Retinal pigment epithelial cell (primary cell): ENCODE measurements at regions not wholly inside any gene's neighbourhood (a gene's known extent, or its start where the extent isn't known, plus 50 kb on each side); places are given as distances from the start of the nearest gene placed in this dataset.

Experiments used
- DNase-seq: peaks from one replicate; pipeline ENCODE4 v3.0.0-alpha.2; 2010; ENCODE audit warnings: low read depth
- H3K4me3 ChIP-seq: 2 replicates; pipeline ENCODE4 v1.5.1; 2011; ENCODE audit warnings: mild to moderate bottlenecking, low read length, control low read depth, moderate library complexity
- TF ChIP-seq, protein P1 (sequence below): conservative IDR thresholded peaks from 2 replicates; pipeline ENCODE4 v1.5.1; 2011; ENCODE audit warnings: low read depth, low read length, control low read depth, inconsistent platforms

DNA sequence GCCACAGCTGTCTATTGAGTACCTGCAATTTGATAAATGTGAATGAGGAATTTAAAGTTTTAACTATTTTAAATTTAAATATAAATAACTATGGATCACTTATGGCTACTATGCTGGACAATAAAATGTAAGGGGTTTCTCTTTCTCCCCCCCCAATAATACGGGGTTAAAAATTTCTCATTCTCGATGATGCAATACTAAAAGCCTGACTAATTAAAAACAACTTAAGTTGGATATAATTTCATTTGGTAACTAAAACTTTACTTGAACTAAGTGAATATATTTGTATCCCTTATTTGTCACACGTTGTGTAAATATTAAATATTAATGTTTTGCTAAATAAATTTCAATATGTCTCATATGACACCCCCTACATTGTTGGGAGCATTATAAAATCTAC lies 297.3 kb downstream of the GRB14 start:
- TF ChIP-seq, protein P1, sequence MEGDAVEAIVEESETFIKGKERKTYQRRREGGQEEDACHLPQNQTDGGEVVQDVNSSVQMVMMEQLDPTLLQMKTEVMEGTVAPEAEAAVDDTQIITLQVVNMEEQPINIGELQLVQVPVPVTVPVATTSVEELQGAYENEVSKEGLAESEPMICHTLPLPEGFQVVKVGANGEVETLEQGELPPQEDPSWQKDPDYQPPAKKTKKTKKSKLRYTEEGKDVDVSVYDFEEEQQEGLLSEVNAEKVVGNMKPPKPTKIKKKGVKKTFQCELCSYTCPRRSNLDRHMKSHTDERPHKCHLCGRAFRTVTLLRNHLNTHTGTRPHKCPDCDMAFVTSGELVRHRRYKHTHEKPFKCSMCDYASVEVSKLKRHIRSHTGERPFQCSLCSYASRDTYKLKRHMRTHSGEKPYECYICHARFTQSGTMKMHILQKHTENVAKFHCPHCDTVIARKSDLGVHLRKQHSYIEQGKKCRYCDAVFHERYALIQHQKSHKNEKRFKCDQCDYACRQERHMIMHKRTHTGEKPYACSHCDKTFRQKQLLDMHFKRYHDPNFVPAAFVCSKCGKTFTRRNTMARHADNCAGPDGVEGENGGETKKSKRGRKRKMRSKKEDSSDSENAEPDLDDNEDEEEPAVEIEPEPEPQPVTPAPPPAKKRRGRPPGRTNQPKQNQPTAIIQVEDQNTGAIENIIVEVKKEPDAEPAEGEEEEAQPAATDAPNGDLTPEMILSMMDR: no peak
- H3K4me3 ChIP-seq: no peak overlapping the region
- DNase-seq: no peak

DNA sequence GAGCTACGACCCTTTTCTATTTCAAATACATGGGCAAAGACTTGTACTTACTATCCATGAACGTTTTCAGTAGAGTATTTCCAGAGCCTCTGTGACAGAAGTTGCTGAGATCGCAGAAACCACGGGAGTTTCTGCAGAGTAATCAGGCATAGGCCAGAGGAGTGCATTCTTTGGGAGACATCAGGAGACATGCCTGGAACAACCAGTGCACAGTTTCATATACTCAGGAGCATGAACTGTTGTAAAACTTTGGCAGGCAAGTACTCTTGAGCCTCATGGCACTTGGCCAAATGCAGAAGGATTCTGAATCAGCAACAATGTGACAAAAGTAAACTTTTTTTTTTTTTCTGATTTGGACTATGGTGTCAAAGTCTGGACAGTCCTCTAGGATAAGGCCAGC lies 307.1 kb downstream of the GRB14 start:
- TF ChIP-seq, protein P1: no peak
- no peak overlapping the region for H3K4me3 ChIP-seq
- DNase-seq: peak; percentile 72

DNA sequence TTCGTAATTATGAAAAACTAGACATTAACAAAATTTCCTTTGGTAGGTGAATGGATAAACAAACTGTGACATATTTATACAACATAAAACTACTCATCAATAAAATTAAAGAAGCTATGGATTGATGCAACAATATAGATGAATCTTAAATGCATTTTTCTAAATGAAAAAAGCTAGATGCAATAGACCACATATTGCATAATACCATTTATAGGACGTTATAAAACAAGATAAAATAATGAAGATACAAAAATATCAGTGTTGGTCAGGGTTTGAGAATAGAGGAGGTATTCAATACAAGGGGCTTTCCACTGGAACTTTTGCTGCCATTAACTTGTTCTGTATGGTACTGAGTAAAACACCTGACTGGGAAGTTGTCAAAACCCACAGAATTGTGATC lies 314.4 kb downstream of the GRB14 start:
- TF ChIP-seq, protein P1: no peak
- no peak for DNase-seq
- H3K4me3 ChIP-seq: no peak overlapping the region

DNA sequence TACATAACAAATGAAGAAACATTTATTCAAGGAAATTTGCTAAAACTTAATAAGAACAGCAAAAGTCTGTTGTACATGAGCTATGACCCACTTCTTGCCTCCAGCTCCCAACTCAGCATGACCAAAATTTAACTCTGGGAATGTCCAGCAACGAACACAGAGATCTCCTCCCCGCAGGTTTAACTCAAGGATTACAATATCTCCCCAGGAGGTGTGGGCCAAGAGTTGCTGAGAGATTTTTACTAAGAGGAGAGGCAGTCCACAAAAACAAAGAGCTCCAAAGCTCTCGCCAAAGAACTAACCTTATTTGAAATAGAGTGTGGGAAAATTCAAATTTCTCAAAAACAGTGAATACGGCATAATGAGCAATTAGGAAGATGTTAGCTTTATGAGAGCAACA lies 318.5 kb downstream of the GRB14 start:
- TF ChIP-seq, protein P1: no peak
- H3K4me3 ChIP-seq: no peak overlapping the region
- DNase-seq: no peak

DNA sequence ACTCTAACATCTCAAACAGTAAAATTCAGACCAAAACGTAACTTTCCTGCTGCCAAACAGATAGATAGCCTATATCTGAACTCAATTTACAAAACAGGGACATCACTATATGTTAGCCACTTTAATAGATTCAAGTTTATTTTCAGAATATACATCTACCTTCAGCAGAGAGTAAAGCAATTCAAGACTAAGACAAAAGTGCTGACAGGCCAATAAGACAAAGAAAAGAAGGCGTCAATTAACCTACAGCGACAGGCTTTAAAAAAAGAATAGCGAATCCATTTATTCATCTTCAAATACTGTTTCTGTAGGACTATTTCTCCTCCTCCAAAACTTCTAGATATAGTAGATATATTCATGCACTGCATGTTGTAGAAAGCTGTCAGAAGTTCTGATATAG lies 333.0 kb downstream of the GRB14 start:
- no peak for DNase-seq
- TF ChIP-seq, protein P1: no peak
- no peak overlapping the region for H3K4me3 ChIP-seq

DNA sequence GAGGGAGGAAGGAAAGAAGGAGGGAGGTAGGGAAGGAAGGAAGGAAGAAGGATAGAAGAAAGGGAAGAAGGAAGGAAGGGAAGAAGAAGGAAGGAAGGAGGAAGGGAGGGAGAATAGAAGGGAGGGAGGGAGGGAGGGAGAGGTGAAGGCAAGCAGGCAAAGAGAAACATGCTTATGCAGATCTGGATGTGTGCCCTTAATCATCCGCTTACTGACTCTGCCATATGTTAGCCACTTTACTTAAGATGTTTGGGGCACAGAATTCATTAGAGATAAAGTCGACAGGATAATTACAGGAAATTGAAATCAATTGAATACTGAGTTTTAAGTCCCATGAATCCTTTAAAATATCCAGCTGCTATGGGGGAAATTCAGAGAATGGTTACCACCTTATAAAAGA lies 334.2 kb downstream of the GRB14 start:
- no peak overlapping the region for H3K4me3 ChIP-seq
- TF ChIP-seq, protein P1: no peak
- no peak for DNase-seq

DNA sequence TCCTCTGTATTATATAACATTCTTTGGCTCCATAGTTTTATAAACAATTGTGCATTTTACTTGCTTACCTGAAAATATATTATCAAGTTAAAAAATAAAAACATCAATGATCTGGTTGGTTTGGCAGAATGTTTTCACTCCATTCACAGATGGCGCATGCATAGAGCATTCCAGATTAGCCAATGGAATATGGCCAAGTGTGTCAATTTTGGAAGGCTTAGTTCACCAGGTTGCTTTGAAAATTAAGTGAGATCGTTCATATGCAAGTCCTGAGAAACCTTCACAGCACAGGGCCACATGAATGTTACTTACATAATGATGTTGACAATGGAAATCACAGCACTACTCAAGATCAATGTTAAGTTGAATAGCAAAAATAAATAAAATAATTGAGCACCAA lies 335.7 kb downstream of the GRB14 start:
- no peak for DNase-seq
- H3K4me3 ChIP-seq: no peak overlapping the region
- TF ChIP-seq, protein P1: no peak
